ENCODE measurements at regions not wholly inside any gene's neighbourhood (a gene's known extent, or its start where the extent isn't known, plus 50 kb on each side); places are given as distances from the start of the nearest gene placed in this dataset.

DNA sequence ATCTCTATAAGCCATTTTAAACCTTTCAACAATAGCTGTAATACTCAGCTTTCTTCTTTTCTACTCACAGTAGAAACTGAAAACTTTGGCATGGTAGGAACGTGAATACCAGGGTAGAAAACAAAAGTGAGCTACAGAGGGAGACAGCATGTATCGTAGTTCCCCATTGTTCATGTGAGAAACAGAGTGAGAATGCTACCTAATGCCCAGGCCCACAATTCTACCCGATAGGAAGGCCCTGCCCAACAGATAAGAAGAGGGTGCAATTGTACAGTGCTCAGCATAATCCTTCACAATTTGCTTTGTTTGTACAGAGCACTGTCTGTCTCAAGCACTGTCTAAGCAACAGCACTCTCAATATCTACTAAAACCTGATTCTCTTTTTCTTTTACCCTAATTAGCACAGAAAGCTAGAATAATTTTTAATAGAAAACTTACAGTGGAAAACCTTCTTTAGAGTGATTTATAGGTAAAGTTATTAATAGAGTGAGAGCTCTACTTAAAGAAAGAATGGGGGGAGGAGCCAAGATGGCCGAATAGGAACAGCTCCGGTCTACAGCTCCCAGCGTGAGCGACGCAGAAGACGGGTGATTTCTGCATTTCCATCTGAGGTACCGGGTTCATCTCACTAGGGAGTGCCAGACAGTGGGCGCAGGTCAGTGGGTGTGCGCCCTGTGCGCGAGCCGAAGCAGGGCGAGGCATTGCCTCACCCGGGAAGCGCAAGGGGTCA, 322.3 kb downstream of the EFNB2 start:
- H3K4me3 ChIP-seq (ENCODE audit: control insufficient read depth, low read depth, low read length) = no peak overlapping the region
- TF ChIP-seq CTCF (conservative IDR thresholded peaks at IDR 0.05; ENCODE audit: control insufficient read depth, insufficient read depth, low read depth, low read length) = no peak

DNA sequence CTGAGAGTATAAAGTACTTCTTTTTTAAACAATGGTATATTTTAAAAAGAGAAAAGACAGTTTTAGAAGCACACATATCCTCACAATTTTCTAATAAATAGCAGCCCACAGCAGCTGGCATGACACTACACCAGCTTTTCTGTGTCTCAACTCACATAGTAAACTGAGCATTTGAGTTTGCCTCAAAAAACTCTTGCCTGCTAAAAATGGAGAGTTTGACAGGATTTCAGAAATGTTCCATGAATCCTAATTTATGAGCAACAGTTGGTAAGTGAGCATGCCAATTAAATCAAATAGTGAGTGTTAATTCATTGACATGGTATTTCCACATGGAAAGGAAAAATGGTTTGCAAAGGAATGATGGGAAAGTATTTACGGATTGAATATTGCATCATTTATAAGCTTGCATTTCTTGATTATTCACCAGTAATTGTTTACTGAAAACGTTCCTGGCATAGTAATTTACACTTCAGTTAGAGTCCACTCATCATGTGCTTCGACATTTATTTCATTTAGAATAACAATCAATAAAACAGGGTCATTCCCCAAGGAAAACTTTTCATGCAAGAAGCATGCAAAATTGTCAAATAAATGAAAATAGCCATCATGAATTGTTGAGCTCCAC, 323.0 kb downstream of the EFNB2 start:
- no peak for TF ChIP-seq CTCF (conservative IDR thresholded peaks at IDR 0.05; ENCODE audit: control insufficient read depth, insufficient read depth, low read depth, low read length)
- H3K4me3 ChIP-seq (ENCODE audit: control insufficient read depth, low read depth, low read length) = no peak overlapping the region
- peak; percentile 3 for DNase-seq (ENCODE audit: low read depth)

More for the DNA sequence above, 322.3 kb downstream of the EFNB2 start:
- DNase-seq (ENCODE audit: low read depth) = no peak

- no peak for TF ChIP-seq CTCF (conservative IDR thresholded peaks at IDR 0.05; ENCODE audit: control insufficient read depth, insufficient read depth, low read depth, low read length)
- H3K4me3 ChIP-seq (ENCODE audit: control insufficient read depth, low read depth, low read length) = no peak overlapping the region
- DNase-seq (ENCODE audit: low read depth) = no peak
Measured at GRCh38 chr13:106210324-106210723, 325.1 kb downstream of the EFNB2 start.

DNA sequence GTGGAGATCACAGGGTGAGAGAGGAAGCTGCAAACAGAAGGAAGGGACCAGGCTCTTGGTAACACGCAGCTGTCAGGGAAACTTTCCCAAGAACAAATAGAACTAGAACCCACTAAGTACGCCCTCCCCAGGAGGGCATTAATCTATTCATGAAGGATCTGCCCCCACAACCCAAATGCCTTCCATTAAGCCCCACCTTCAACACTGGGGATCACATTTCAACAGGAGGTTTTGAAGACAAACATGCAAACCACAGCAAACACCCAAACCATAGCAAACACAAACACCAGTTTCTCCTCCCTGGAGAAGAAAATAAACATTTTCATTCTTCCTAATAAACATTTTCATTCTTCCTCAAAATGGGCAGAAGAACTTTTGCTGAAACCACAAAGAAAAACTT, 329.6 kb downstream of the EFNB2 start:
- DNase-seq (ENCODE audit: low read depth) = no peak
- no peak overlapping the region for H3K4me3 ChIP-seq (ENCODE audit: control insufficient read depth, low read depth, low read length)
- TF ChIP-seq CTCF (conservative IDR thresholded peaks at IDR 0.05; ENCODE audit: control insufficient read depth, insufficient read depth, low read depth, low read length) = no peak

- TF ChIP-seq CTCF (conservative IDR thresholded peaks at IDR 0.05; ENCODE audit: control insufficient read depth, insufficient read depth, low read depth, low read length) = no peak
- no peak overlapping the region for H3K4me3 ChIP-seq (ENCODE audit: control insufficient read depth, low read depth, low read length)
- no peak for DNase-seq (ENCODE audit: low read depth)
Measured at GRCh38 chr13:106197496-106197895, 338.0 kb downstream of the EFNB2 start.

DNA sequence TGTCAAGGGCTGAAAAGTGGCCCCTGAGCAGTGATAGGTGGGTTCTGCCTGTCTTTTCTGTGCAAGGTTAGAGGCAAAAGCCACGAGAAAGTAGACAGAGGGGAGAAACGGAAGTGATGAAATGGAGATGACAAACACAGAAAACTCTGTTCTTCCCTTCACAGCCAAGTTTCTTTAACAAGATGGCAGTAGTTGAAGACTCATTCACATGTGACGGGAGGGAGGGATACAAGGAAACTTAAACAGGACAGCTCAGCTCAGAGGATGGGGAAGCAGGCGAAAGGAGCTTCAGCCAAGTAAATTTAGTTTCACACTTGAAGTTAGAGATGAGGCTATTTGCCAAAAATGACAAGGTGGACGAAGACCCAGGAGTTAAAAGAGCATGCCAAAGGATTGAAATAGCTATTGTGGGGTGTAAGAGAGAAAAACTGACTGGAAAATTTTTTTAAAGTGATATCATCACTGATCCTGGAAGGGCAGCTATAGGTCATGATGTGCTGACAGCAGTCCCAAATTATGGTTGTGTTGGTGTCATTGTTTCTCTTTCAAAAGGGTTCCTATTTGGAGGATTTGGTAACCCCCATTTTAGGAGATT, 347.9 kb downstream of the EFNB2 start:
- no peak for TF ChIP-seq CTCF (conservative IDR thresholded peaks at IDR 0.05; ENCODE audit: control insufficient read depth, insufficient read depth, low read depth, low read length)
- H3K4me3 ChIP-seq (ENCODE audit: control insufficient read depth, low read depth, low read length) = no peak overlapping the region
- peak; percentile 80 for DNase-seq (ENCODE audit: low read depth)
